SW480 (cell line): ENCODE measurements at regions not wholly inside any gene's neighbourhood (a gene's known extent, or its start where the extent isn't known, plus 50 kb on each side); places are given as distances from the start of the nearest gene placed in this dataset.

Experiments
- DNase-seq: peaks from one replicate; pipeline ENCODE4 v3.0.0-alpha.2; 2016; ENCODE audit warnings: low spot score

GRCh38 chr4:31106419-31106818 lies 386.2 kb downstream of the PCDH7 start:
- no peak for DNase-seq

- no peak for DNase-seq
Measured at GRCh38 chr4:31107362-31107761, 387.2 kb downstream of the PCDH7 start.

- DNase-seq: no peak
Measured at GRCh38 chr4:31108762-31109161, 388.6 kb downstream of the PCDH7 start.

GRCh38 chr4:31111790-31112189 lies 391.6 kb downstream of the PCDH7 start:
- DNase-seq: no peak

- DNase-seq: no peak
Measured at GRCh38 chr4:31114816-31115215, 394.6 kb downstream of the PCDH7 start.

GRCh38 chr4:31124008-31124585 lies 403.9 kb downstream of the PCDH7 start:
- no peak for DNase-seq

- DNase-seq: no peak
Measured at GRCh38 chr4:31125061-31125460, 404.9 kb downstream of the PCDH7 start.

GRCh38 chr4:31125496-31125895 lies 405.3 kb downstream of the PCDH7 start:
- no peak for DNase-seq

GRCh38 chr4:31126881-31127398 lies 406.8 kb downstream of the PCDH7 start:
- DNase-seq: no peak

- no peak for DNase-seq
Measured at GRCh38 chr4:31130930-31131329, 410.8 kb downstream of the PCDH7 start.

- DNase-seq: no peak
Measured at GRCh38 chr4:31134720-31135119, 414.6 kb downstream of the PCDH7 start.

GRCh38 chr4:31139767-31140166 lies 419.6 kb downstream of the PCDH7 start:
- no peak for DNase-seq

- no peak for DNase-seq
Measured at GRCh38 chr4:31141095-31141831, 421.1 kb downstream of the PCDH7 start.

GRCh38 chr4:31141832-31142142 lies 421.6 kb downstream of the PCDH7 start:
- no peak for DNase-seq

GRCh38 chr4:31146366-31146765 lies 426.2 kb downstream of the PCDH7 start:
- peak; percentile 26 for DNase-seq

- DNase-seq: no peak
Measured at GRCh38 chr4:31148990-31149389, 428.8 kb downstream of the PCDH7 start.

- DNase-seq: no peak
Measured at GRCh38 chr4:31156221-31156620, 436.1 kb downstream of the PCDH7 start.

GRCh38 chr4:31160146-31160545 lies 440.0 kb downstream of the PCDH7 start:
- no peak for DNase-seq

- no peak for DNase-seq
Measured at GRCh38 chr4:31169846-31170245, 449.7 kb downstream of the PCDH7 start.

- no peak for DNase-seq
Measured at GRCh38 chr4:31171362-31171761, 451.2 kb downstream of the PCDH7 start.

- DNase-seq: no peak
Measured at GRCh38 chr4:31175242-31175910, 455.2 kb downstream of the PCDH7 start.

- DNase-seq: no peak
Measured at GRCh38 chr4:31183256-31183655, 463.1 kb downstream of the PCDH7 start.

- no peak for DNase-seq
Measured at GRCh38 chr4:31185014-31185585, 464.9 kb downstream of the PCDH7 start.
